Epithelial cell of esophagus (primary cell): ENCODE measurements at regions not wholly inside any gene's neighbourhood (a gene's known extent, or its start where the extent isn't known, plus 50 kb on each side); places are given as distances from the start of the nearest gene placed in this dataset.

Experiments used
- DNase-seq: peaks from one replicate; pipeline ENCODE4 v3.0.0; 2010; ENCODE audit warnings: low read depth
- H3K4me3 ChIP-seq: 2 replicates; pipeline ENCODE4 v1.5.1; 2011; ENCODE audit warnings: mild to moderate bottlenecking, low read length, control low read depth
- TF ChIP-seq, protein P1 (sequence below): IDR thresholded peaks from 2 replicates; pipeline ENCODE4 v1.5.1; 2011; ENCODE audit warnings: low read depth, mild to moderate bottlenecking, low read length, control low read depth, inconsistent platforms; ENCODE audit not compliant: insufficient read depth; ENCODE audit errors: missing control alignments

DNA sequence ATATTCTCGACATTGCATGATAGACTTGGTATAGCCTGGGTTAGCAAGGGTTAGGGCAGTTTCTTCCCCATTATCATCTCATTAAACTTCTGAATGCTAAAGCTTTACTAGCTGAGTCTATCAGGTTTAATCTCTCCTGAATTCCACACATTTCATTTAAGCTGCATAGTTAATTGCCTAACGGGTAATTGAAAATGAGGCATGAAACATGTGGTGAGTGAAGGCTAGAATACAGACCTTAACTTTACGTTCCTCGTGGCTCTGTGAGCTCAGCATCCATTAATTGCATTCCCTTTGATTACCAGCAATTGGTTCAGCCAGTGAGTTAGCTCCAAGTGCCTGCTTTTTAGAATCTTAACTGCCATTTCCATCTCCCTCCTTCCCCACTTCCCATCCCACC, 126.5 kb upstream of the MEX3C start:
- no peak overlapping the region for H3K4me3 ChIP-seq
- TF ChIP-seq, protein P1, sequence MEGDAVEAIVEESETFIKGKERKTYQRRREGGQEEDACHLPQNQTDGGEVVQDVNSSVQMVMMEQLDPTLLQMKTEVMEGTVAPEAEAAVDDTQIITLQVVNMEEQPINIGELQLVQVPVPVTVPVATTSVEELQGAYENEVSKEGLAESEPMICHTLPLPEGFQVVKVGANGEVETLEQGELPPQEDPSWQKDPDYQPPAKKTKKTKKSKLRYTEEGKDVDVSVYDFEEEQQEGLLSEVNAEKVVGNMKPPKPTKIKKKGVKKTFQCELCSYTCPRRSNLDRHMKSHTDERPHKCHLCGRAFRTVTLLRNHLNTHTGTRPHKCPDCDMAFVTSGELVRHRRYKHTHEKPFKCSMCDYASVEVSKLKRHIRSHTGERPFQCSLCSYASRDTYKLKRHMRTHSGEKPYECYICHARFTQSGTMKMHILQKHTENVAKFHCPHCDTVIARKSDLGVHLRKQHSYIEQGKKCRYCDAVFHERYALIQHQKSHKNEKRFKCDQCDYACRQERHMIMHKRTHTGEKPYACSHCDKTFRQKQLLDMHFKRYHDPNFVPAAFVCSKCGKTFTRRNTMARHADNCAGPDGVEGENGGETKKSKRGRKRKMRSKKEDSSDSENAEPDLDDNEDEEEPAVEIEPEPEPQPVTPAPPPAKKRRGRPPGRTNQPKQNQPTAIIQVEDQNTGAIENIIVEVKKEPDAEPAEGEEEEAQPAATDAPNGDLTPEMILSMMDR, result no peak
- no peak for DNase-seq

DNA sequence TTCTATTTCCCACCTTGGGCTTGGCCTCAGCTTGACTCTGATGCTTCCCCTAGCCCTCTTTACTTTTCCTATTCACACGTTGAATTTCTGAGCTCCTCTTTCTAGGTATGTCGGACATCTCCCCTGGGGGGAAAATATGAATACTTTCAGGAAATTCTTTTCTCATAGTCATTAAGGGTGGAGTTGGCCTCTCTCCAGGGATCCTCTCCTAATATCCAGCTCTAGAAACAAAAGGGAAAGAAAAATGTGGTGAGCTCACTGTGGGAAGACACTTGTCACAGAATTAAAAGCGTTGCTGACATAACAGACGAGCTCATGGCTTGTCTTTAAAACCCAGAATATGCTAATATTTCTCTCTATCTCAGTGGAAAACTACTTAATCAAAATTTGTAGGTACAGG, 132.7 kb upstream of the MEX3C start:
- DNase-seq, result peak; percentile 91
- TF ChIP-seq, protein P1, result no peak
- H3K4me3 ChIP-seq, result no peak overlapping the region

DNA sequence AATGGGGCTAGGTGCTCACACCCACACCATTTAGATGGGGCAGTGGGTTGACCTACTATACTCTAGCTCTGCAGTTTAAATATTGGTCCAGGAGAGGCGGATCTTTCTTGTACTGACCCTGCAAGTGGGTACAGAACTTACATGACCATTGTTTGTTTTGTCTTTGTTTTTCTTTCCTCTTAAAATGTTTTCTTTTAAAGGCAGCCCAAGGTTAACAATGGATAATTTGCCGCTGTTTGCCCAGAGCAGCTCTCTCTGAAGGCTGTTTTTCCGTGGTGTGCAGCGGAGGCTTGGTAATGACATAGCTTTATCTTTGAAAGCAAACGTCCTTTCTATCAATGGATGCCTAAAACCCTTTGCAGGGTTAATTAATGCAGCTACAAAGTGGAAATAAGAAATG, 133.3 kb upstream of the MEX3C start:
- TF ChIP-seq, protein P1, result no peak
- H3K4me3 ChIP-seq, result no peak overlapping the region

DNA sequence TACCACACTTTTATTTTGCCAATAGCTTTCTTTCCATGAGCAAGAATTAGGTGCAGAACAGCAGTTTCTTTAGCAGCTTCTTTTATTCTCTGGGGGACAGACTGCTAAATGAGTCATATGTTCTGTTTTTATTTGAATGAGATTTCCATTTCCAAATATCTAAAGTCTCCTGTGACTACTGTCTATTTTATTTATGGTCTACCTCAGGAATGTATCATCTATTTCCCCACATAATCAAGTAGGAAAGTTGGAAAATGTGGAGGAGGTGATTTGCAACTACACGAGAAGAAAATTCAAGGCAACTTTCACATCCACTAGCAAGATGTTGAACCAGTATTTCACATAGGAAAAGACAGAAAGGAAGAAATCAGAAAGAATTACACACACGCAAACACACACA, 139.9 kb upstream of the MEX3C start:
- H3K4me3 ChIP-seq, result no peak overlapping the region
- TF ChIP-seq, protein P1, result no peak
- DNase-seq, result no peak

More for the DNA sequence above, 133.3 kb upstream of the MEX3C start:
- DNase-seq, result no peak

DNA sequence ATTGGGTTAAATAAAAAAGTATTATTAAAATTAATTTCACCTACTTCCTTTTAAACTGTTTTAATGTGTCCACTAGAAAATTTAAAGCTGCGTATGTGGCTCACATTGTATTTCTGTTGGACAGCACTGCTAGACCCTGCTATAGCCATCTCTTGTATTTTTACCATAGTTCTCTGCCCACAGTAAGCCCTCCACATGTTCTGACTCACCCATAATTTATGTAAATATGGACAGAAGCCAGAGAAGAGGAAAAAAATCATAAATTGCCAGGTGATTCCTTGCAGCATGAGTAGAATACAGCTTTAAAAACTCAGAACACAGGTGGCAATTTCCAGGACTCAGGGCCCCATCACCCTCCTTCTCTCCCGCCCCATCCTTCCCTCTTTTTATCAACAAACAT, 142.4 kb upstream of the MEX3C start:
- no peak overlapping the region for H3K4me3 ChIP-seq
- peak; percentile 72 for DNase-seq
- TF ChIP-seq, protein P1, result no peak

DNA sequence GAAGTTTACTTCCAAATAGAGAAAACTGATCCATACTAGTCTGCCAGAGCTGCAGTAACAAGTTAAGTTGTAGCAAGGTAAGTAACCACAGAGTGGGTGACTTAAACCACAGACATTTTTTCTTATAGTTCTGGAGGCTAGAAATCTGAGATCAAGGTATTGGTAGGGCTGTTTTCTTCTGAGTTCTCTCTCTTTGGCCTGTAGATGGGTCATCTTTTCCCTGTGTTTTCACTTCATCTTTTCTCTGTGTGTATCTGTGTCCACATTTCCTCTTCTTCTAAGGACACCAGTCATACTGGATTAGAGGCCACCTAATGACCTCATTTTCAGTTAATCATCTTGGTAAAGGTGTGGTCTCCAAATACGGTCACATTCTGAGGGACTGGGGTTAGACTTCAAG, 142.9 kb upstream of the MEX3C start:
- TF ChIP-seq, protein P1, result no peak
- H3K4me3 ChIP-seq, result no peak overlapping the region
- DNase-seq, result peak; percentile 45

DNA sequence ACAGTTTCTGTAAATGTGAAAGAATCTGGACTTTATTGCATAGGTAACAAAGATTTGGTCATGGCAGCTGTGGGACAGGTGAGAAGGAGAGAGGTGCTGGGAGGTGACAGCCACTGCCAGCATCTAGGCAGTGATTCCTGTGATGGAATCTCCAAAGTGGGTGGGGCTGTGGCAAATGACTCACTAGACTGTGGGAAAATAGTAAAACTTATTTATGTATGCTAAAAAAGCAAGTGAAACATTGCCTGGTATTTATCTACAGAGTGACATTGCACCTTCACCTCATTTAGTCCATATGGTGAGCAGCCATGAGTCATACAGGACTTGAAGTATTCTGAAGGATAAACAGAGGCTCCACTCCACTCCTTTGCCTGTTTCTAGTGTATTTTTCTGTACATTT, 145.3 kb upstream of the MEX3C start:
- TF ChIP-seq, protein P1, result no peak
- H3K4me3 ChIP-seq, result no peak overlapping the region
- peak; percentile 89 for DNase-seq
